ENCODE measurements at regions not wholly inside any gene's neighbourhood (a gene's known extent, or its start where the extent isn't known, plus 50 kb on each side); places are given as distances from the start of the nearest gene placed in this dataset.
"Not testable (repeated sequence)": the region's sequence is repeated elsewhere in the genome, so short reads cannot be mapped to it uniquely, and the experiment has no call there.

GRCh38 chr9:73337182-73337581 lies 185.5 kb downstream of the ANXA1 start:
- DNase-seq (ENCODE audit: low read depth in 2 of 2): not testable (repeated sequence)

GRCh38 chr9:73344060-73344459 lies 192.4 kb downstream of the ANXA1 start:
- no peak for DNase-seq (ENCODE audit: low read depth in 2 of 2)

- no peak for DNase-seq (ENCODE audit: low read depth in 2 of 2)
These were observed 195.5 kb downstream of the ANXA1 start for GRCh38 chr9:73347123-73347522.

GRCh38 chr9:73347720-73348119 lies 196.1 kb downstream of the ANXA1 start:
- DNase-seq (ENCODE audit: low read depth in 2 of 2): no peak

- no peak for DNase-seq (ENCODE audit: low read depth in 2 of 2)
These were observed 196.8 kb downstream of the ANXA1 start for GRCh38 chr9:73348471-73348870.

GRCh38 chr9:73349476-73349875 lies 197.8 kb downstream of the ANXA1 start:
- no peak for DNase-seq (ENCODE audit: low read depth in 2 of 2)

GRCh38 chr9:73357607-73358006 lies 205.9 kb downstream of the ANXA1 start:
- DNase-seq (ENCODE audit: low read depth in 2 of 2): no peak

GRCh38 chr9:73370053-73370452 lies 218.4 kb downstream of the ANXA1 start:
- no peak for DNase-seq (ENCODE audit: low read depth in 2 of 2)

GRCh38 chr9:73371801-73372200 lies 220.1 kb downstream of the ANXA1 start:
- DNase-seq (ENCODE audit: low read depth in 2 of 2): no peak

GRCh38 chr9:73380411-73380810 lies 228.7 kb downstream of the ANXA1 start:
- DNase-seq (ENCODE audit: low read depth in 2 of 2): no peak

- no peak for DNase-seq (ENCODE audit: low read depth in 2 of 2)
These were observed 250.7 kb downstream of the ANXA1 start for GRCh38 chr9:73402081-73403028.

GRCh38 chr9:73411494-73411893 lies 259.8 kb downstream of the ANXA1 start:
- no peak for DNase-seq (ENCODE audit: low read depth in 2 of 2)

- DNase-seq (ENCODE audit: low read depth in 2 of 2): no peak
These were observed 261.2 kb downstream of the ANXA1 start for GRCh38 chr9:73412874-73413273.

- no peak for DNase-seq (ENCODE audit: low read depth in 2 of 2)
These were observed 272.2 kb downstream of the ANXA1 start for GRCh38 chr9:73423891-73424290.

GRCh38 chr9:73426269-73426668 lies 274.6 kb downstream of the ANXA1 start:
- DNase-seq (ENCODE audit: low read depth in 2 of 2): no peak

GRCh38 chr9:73434826-73435225 lies 283.2 kb downstream of the ANXA1 start:
- DNase-seq (ENCODE audit: low read depth in 2 of 2): no peak

- no peak for DNase-seq (ENCODE audit: low read depth in 2 of 2)
These were observed 286.1 kb downstream of the ANXA1 start for GRCh38 chr9:73437758-73438157.

- DNase-seq (ENCODE audit: low read depth in 2 of 2): not testable (repeated sequence)
These were observed 288.2 kb downstream of the ANXA1 start for GRCh38 chr9:73439839-73440238.

GRCh38 chr9:73441223-73441622 lies 289.6 kb downstream of the ANXA1 start:
- DNase-seq (ENCODE audit: low read depth in 2 of 2): no peak

- no peak for DNase-seq (ENCODE audit: low read depth in 2 of 2)
These were observed 290.5 kb downstream of the ANXA1 start for GRCh38 chr9:73441890-73442818.

GRCh38 chr9:73444821-73445220 lies 293.2 kb downstream of the ANXA1 start:
- no peak for DNase-seq (ENCODE audit: low read depth in 2 of 2)

GRCh38 chr9:73445384-73445783 lies 293.7 kb downstream of the ANXA1 start:
- not testable (repeated sequence) for DNase-seq (ENCODE audit: low read depth in 2 of 2)
